Adrenal gland (tissue), 5 donors: ENCODE measurements at regions not wholly inside any gene's neighbourhood (a gene's known extent, or its start where the extent isn't known, plus 50 kb on each side); places are given as distances from the start of the nearest gene placed in this dataset.

Source experiments
- POLR2A ChIP-seq, 2 donors: fragments of 450-650 bp; IDR thresholded peaks; one replicate each; pipeline ENCODE4 v1.6.1; 2017; ENCODE audit warnings: antibody characterized with exemption in 2 of 2, mild to moderate bottlenecking in 2 of 2, moderate library complexity in 1 of 2
- TF ChIP-seq, protein P1 (sequence below), 6 experiments: fragments of 450-650 bp in 4 of 6; fragments of 200-600 bp in 2 of 6; sonication (generic) in 1 of 6; IDR thresholded peaks; 1 replicate in 5 of 6; 2 replicates in 1 of 6; pipeline versions ENCODE4 v1.5.1 to v1.8.0; 2016 to 2021; ENCODE audit warnings: antibody characterized with exemption in 6 of 6, mild to moderate bottlenecking in 2 of 6, moderate library complexity in 1 of 6
- donor health status: DM: no; HTN: no; CAD: no.

DNA sequence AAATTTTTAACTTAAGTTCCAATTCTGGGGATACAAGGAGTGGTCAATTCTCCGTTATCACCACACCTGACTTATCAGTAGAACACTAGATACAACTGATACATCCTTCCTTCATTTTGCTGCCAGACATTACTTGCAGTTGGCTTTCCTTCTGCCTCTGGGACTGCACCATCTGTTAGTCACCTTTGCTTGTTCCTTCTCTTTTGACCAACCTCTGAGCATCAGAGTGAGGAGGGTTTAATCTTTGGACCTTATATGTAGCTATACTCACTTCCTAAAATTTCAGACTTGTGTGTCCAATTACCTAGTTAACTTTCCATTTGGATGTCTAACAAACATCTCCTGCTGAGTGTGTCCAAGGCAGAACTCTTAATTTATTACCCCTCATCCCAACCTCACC lies 330.7 kb downstream of the PTTG2 start:
- TF ChIP-seq, protein P1, sequence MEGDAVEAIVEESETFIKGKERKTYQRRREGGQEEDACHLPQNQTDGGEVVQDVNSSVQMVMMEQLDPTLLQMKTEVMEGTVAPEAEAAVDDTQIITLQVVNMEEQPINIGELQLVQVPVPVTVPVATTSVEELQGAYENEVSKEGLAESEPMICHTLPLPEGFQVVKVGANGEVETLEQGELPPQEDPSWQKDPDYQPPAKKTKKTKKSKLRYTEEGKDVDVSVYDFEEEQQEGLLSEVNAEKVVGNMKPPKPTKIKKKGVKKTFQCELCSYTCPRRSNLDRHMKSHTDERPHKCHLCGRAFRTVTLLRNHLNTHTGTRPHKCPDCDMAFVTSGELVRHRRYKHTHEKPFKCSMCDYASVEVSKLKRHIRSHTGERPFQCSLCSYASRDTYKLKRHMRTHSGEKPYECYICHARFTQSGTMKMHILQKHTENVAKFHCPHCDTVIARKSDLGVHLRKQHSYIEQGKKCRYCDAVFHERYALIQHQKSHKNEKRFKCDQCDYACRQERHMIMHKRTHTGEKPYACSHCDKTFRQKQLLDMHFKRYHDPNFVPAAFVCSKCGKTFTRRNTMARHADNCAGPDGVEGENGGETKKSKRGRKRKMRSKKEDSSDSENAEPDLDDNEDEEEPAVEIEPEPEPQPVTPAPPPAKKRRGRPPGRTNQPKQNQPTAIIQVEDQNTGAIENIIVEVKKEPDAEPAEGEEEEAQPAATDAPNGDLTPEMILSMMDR (IDR thresholded peaks at IDR 0.05): no peak
- no peak for TF ChIP-seq POLR2A (IDR thresholded peaks at IDR 0.05)
